Astrocyte of the spinal cord (primary cell): ENCODE measurements at regions not wholly inside any gene's neighbourhood (a gene's known extent, or its start where the extent isn't known, plus 50 kb on each side); places are given as distances from the start of the nearest gene placed in this dataset.

Experiments
- DNase-seq: peaks from one replicate; pipeline ENCODE4 v3.0.0; 2011; ENCODE audit warnings: low read depth, low spot score
- H3K4me3 ChIP-seq: 2 replicates; pipeline ENCODE4 v1.5.1; 2011; ENCODE audit warnings: low read depth, mild to moderate bottlenecking, low read length, moderate library complexity
- CTCF ChIP-seq: IDR thresholded peaks from 2 replicates; pipeline ENCODE4 v1.5.1; 2012; ENCODE audit warnings: low read depth, mild to moderate bottlenecking, low read length, inconsistent platforms
- in situ Hi-C: cut with HindIII; loops from 2 replicates; pipeline ENCODE4 v1.10.0; 2017; ENCODE audit warnings: low sequenced_read_pairs

GRCh38 chrX:95332530-95332929 lies 1352.1 kb upstream of the DIAPH2 start:
- no peak overlapping the region for H3K4me3 ChIP-seq
- in situ Hi-C loops = no loop called here
- no peak for TF ChIP-seq CTCF
- no peak for DNase-seq

DNA sequence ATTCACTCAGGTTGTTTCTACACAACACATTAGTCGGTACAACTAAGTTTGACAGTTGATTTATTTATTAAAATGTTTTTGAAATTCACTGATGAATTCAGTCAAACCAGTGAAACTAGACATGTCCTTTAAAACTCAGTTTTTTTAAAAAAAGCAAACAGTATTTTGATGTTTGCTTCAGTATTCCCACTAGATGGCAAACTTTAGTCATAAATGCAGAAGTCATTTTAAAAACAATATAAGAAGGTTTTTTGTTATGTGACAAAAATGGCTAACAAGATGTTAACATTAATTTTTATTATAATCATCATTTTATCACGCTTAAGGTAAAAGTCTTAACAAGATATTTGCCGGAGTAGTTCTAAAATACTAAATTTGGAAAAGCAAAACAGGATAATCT lies 1337.8 kb upstream of the DIAPH2 start:
- peak; percentile 10 for DNase-seq
- H3K4me3 ChIP-seq = no peak overlapping the region
- peak; percentile 25 for TF ChIP-seq CTCF
- in situ Hi-C loops = no loop called here

GRCh38 chrX:95350774-95351488 lies 1333.7 kb upstream of the DIAPH2 start:
- DNase-seq = no peak
- H3K4me3 ChIP-seq = no peak overlapping the region
- in situ Hi-C loops = no loop called here
- TF ChIP-seq CTCF = no peak

DNA sequence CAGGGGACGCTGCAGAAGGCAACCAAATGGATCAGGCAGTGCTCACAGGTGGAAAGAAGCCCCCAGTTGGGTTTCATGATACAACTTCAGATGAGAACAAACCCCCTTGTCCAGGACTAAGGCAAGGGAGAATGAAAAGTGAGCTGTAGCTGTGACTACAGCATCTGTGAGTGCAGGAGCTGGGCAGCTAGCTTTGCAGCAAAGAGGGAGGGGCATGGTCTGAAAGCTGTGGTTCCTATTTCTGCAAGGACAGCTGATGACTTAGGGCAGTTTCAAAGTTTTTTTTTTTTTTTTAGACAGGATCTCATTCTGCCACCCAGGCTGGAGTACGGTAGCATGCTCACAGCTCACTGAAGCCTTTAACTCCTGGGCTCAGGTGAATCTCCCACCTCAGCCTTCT lies 1317.4 kb upstream of the DIAPH2 start:
- no peak for DNase-seq
- H3K4me3 ChIP-seq = no peak overlapping the region
- TF ChIP-seq CTCF = no peak
- in situ Hi-C loops = no loop called here

DNA sequence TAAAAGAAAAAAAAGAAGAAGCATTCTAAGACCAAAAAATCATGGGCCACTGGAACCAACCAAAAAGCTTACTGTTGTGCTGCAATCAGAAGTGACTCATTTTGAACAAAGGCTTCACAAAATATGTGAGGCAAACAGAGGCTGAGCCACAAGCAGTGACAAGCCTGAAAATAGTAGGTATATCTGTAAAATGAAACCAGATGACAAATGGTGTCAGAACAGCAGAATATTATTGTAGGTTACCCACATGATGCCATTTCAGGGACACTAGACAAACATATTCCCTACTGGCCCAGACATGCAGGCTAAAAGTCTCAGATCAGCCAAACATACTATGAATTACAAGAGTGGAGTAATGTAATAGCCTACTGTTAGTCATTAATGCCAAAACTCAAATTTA lies 1301.8 kb upstream of the DIAPH2 start:
- no peak for DNase-seq
- TF ChIP-seq CTCF = no peak
- in situ Hi-C loops = no loop called here
- H3K4me3 ChIP-seq = no peak overlapping the region

GRCh38 chrX:95383778-95384177 lies 1300.9 kb upstream of the DIAPH2 start:
- TF ChIP-seq CTCF = no peak
- in situ Hi-C loops = no loop called here
- peak; percentile 0 for DNase-seq
- no peak overlapping the region for H3K4me3 ChIP-seq

- no peak overlapping the region for H3K4me3 ChIP-seq
- DNase-seq = peak; percentile 74
- in situ Hi-C loops = no loop called here
- TF ChIP-seq CTCF = no peak
Measured at GRCh38 chrX:95427389-95427788, 1257.3 kb upstream of the DIAPH2 start.
